ENCODE measurements at regions not wholly inside any gene's neighbourhood (a gene's known extent, or its start where the extent isn't known, plus 50 kb on each side); places are given as distances from the start of the nearest gene placed in this dataset.

GRCh38 chr15:27656296-27656987 lies 442.7 kb downstream of the OCA2 start:
- TF ChIP-seq CTCF (IDR thresholded peaks at IDR 0.05), result no peak
- no peak for TF ChIP-seq POLR2A (IDR thresholded peaks at IDR 0.05)

All from ovary (tissue), 3 donors.